ENCODE measurements at regions not wholly inside any gene's neighbourhood (a gene's known extent, or its start where the extent isn't known, plus 50 kb on each side); places are given as distances from the start of the nearest gene placed in this dataset.

- TF ChIP-seq EHMT2 (IDR thresholded peaks at IDR 0.05; ENCODE audit: low read depth) (no peak), ZNF302 (CRISPR knock-in tag; IDR thresholded peaks at IDR 0.05) (no peak), KDM1A (IDR thresholded peaks at IDR 0.05; ENCODE audit: low read depth) (no peak), ZC3H11A (IDR thresholded peaks at IDR 0.05) (no peak), POLR2A (IDR thresholded peaks at IDR 0.05; ENCODE audit: low read length) (no peak), NPAS2 (CRISPR knock-in tag; IDR thresholded peaks at IDR 0.05; ENCODE audit: borderline replicate concordance) (no peak), MAX (IDR thresholded peaks at IDR 0.05) (no peak), POLR2AphosphoS2 (conservative IDR thresholded peaks at IDR 0.05; ENCODE audit: low read length) (no peak), EHF (CRISPR knock-in tag; IDR thresholded peaks at IDR 0.05) (no peak)
- CTCF ChIA-PET = no interaction called here
- Histone ChIP-seq H3K27ac (no peak overlapping the region), H3K4me3 (no peak overlapping the region), H3K4me2 (no peak overlapping the region), H3K4me1 (no peaks in the 10 kb centered on the region), H3K9me3 (no peaks in the 10 kb centered on the region)
- ATAC-seq (no peak), FAIRE-seq (no peak), DNase-seq (ENCODE audit: low read depth in 1 of 2, low spot score in 1 of 2) (no peak)
- POLR2A ChIA-PET = no interaction called here
- 40% methylated on average over 1 of the region's 3 CpGs for WGBS (ENCODE audit: missing lambda C conversion rate)
Observed at GRCh38 chr4:85302193-85302736, 172.7 kb upstream of the ARHGAP24 start.

GRCh38 chr4:85302756-85303155, 172.2 kb upstream of the ARHGAP24 start:
- DNase-seq (ENCODE audit: low read depth in 1 of 2, low spot score in 1 of 2) (no peak), ATAC-seq (no peak), FAIRE-seq (no peak)
- ChIA-PET POLR2A (no interaction called here), CTCF (no interaction called here)
- no peak for TF ChIP-seq FOXS1 (CRISPR knock-in tag; IDR thresholded peaks at IDR 0.05)
- no peak for TF ChIP-seq MAFK (IDR thresholded peaks at IDR 0.05; ENCODE audit: partially characterized antibody)
- TF ChIP-seq BHLHE40 (IDR thresholded peaks at IDR 0.05; ENCODE audit: low read depth, low read length) = no peak
- no peak for TF ChIP-seq EP300 (IDR thresholded peaks at IDR 0.05)
- TF ChIP-seq ZNF302 (CRISPR knock-in tag; IDR thresholded peaks at IDR 0.05) = no peak
- TF ChIP-seq FOSL2 (IDR thresholded peaks at IDR 0.05) = no peak
- no peak for TF ChIP-seq FOSL2 (CRISPR knock-in tag; IDR thresholded peaks at IDR 0.05)
- TF ChIP-seq HOXA7 (CRISPR knock-in tag; IDR thresholded peaks at IDR 0.05) = no peak
- Histone ChIP-seq H3K4me3 (no peak overlapping the region), H3K4me1 (no peaks in the 10 kb centered on the region), H3K27ac (no peak overlapping the region), H3K4me2 (no peak overlapping the region), H3K9me3 (no peaks in the 10 kb centered on the region)
- 64% methylated on average over 4 of the region's 4 CpGs for WGBS (ENCODE audit: missing lambda C conversion rate)

- no peak for DNase-seq (ENCODE audit: low read depth in 1 of 2, low spot score in 1 of 2)
- no peak overlapping the region for H3K27ac ChIP-seq
- FAIRE-seq = no peak
- CTCF ChIA-PET = no interaction called here
- H3K4me3 ChIP-seq = no peak overlapping the region
- no peak overlapping the region for H3K4me2 ChIP-seq
- H3K4me1 ChIP-seq = no peaks in the 10 kb centered on the region
- ATAC-seq = no peak
- POLR2A ChIA-PET = no interaction called here
- no peak for TF ChIP-seq HDAC2 (IDR thresholded peaks at IDR 0.05)
- TF ChIP-seq FOSL2 (IDR thresholded peaks at IDR 0.05) = no peak
- TF ChIP-seq FOSL2 (CRISPR knock-in tag; IDR thresholded peaks at IDR 0.05) = no peak
- TF ChIP-seq FOXS1 (CRISPR knock-in tag; IDR thresholded peaks at IDR 0.05) = no peak
- TF ChIP-seq ZNF302 (CRISPR knock-in tag; IDR thresholded peaks at IDR 0.05) = no peak
- TF ChIP-seq POLR2AphosphoS2 (conservative IDR thresholded peaks at IDR 0.05; ENCODE audit: low read length) = no peak
- no peak for TF ChIP-seq CBX2 (IDR thresholded peaks at IDR 0.05; ENCODE audit: borderline replicate concordance, low read depth)
- TF ChIP-seq USF2 (IDR thresholded peaks at IDR 0.05) = no peak
- TF ChIP-seq GATA3 (IDR thresholded peaks at IDR 0.05; ENCODE audit: borderline replicate concordance) = no peak
- no peak for TF ChIP-seq SREBF2 (IDR thresholded peaks at IDR 0.05)
- TF ChIP-seq CBX8 (IDR thresholded peaks at IDR 0.05) = no peak
- TF ChIP-seq ZFP36 (IDR thresholded peaks at IDR 0.05; ENCODE audit: borderline replicate concordance, partially characterized antibody) = no peak
- H3K9me3 ChIP-seq = no peaks in the 10 kb centered on the region
Observed at GRCh38 chr4:85318415-85318814, 156.5 kb upstream of the ARHGAP24 start.

GRCh38 chr4:85358831-85359230, 116.1 kb upstream of the ARHGAP24 start:
- no peak for FAIRE-seq
- H3K27ac ChIP-seq = no peak overlapping the region
- H3K4me3 ChIP-seq = no peak overlapping the region
- TF ChIP-seq RARB (CRISPR knock-in tag; IDR thresholded peaks at IDR 0.05) (no peak), HOXB13 (CRISPR knock-in tag; IDR thresholded peaks at IDR 0.05; ENCODE audit: low read depth) (no peak), RFX5 (IDR thresholded peaks at IDR 0.05) (no peak), CEBPB (IDR thresholded peaks at IDR 0.05) (no peak), CBX8 (IDR thresholded peaks at IDR 0.05) (no peak), MAZ (IDR thresholded peaks at IDR 0.05; ENCODE audit: borderline replicate concordance, low read depth, low read length) (no peak), CHD4 (IDR thresholded peaks at IDR 0.05; ENCODE audit: borderline replicate concordance) (no peak), RCOR1 (IDR thresholded peaks at IDR 0.05; ENCODE audit: low read depth, low read length) (no peak), NPAS2 (CRISPR knock-in tag; IDR thresholded peaks at IDR 0.05; ENCODE audit: borderline replicate concordance) (no peak), ESRRA (IDR thresholded peaks at IDR 0.05; ENCODE audit: borderline replicate concordance, low read length) (no peak), BHLHE40 (IDR thresholded peaks at IDR 0.05; ENCODE audit: low read depth, low read length) (no peak), USF2 (IDR thresholded peaks at IDR 0.05) (no peak)
- no peak for ATAC-seq
- POLR2A ChIA-PET = no interaction called here
- H3K4me1 ChIP-seq = no peaks in the 10 kb centered on the region
- no peak for DNase-seq (ENCODE audit: low read depth in 1 of 2, low spot score in 1 of 2)
- 0 out of 3 replicates have a peak, but pooled peaks cover 4% of the 10 kb centered on the region for H3K9me3 ChIP-seq
- H3K4me2 ChIP-seq = no peak overlapping the region
- CTCF ChIA-PET = interaction anchor here (0.7 kb wide), 1 partner anchor 10 kb away, joined by 3 read pairs; no protein-coding TSS in a partner anchor
